ENCODE measurements at regions not wholly inside any gene's neighbourhood (a gene's known extent, or its start where the extent isn't known, plus 50 kb on each side); places are given as distances from the start of the nearest gene placed in this dataset.
A peak's percentile ranks its signal among the peaks of the same experiment; 100 is the strongest.

GRCh38 chr18:56162311-56163265, 475.8 kb downstream of the TXNL1 start:
- H3K56ac ChIP-seq (replicated peaks; ENCODE audit: insufficient read length, low read depth, low read length): no peak overlapping the region
- no peak overlapping the region for H4K8ac ChIP-seq (ENCODE audit: extremely low read depth, insufficient read depth, low read length)
- no peak overlapping the region for H3K4me3 ChIP-seq (ENCODE audit: extremely low read depth in 1 of 4, insufficient read depth in 2 of 4, low read depth in 3 of 4, low read length in 4 of 4)
- H3K4me2 ChIP-seq (ENCODE audit: insufficient read depth in 1 of 2, low read depth in 2 of 2, low read length in 2 of 2): no peak overlapping the region
- H2AFZ ChIP-seq (ENCODE audit: low read length): peak overlapping the region; percentile 23; the same call in 1 of the 2 replicates
- no peak overlapping the region for H2AK5ac ChIP-seq (ENCODE audit: low read depth, low read length)
- H3K36me3 ChIP-seq (ENCODE audit: control insufficient read depth in 2 of 4, insufficient read depth in 4 of 4, low read length in 3 of 4): no peaks in the 10 kb centered on the region
- H4K20me1 ChIP-seq (replicated peaks in 1 of 2; ENCODE audit: control insufficient read depth in 1 of 2, insufficient read depth in 2 of 2, low read length in 2 of 2): no peaks in the 10 kb centered on the region
- no peak overlapping the region for H4K91ac ChIP-seq (replicated peaks; ENCODE audit: insufficient read length, low read length)
- H3K79me1 ChIP-seq (ENCODE audit: low read depth, low read length): no peaks in the 10 kb centered on the region
- 91% methylated on average over 5 of the region's 5 CpGs; no CpG with 5 or more reads in 1 of the 2 experiments for WGBS, 2 experiments (ENCODE audit: extremely low coverage in 1 of 2, insufficient coverage in 1 of 2, insufficient read length in 1 of 2, insufficient replicate concordance in 2 of 2, low coverage in 1 of 2, low lambda C conversion rate in 2 of 2, missing lambda C conversion rate in 1 of 2)
- H3K9me3 ChIP-seq (ENCODE audit: insufficient read depth in 2 of 2, low read depth in 1 of 2, low read length in 1 of 2): no peaks in the 10 kb centered on the region
- no peak overlapping the region for H2BK12ac ChIP-seq (ENCODE audit: low read depth, low read length)
- DNase-seq (ENCODE audit: low read depth in 1 of 2, low spot score in 2 of 2) (no peak), FAIRE-seq (no peak)
- ChIA-PET POLR2A (ENCODE audit: partially characterized antibody) (no interaction called here), CTCF (ENCODE audit: partially characterized antibody) (no interaction called here)
- H3K23me2 ChIP-seq (ENCODE audit: low read depth, low read length): no peaks in the 10 kb centered on the region; the same call in 1 of the 2 replicates
- H3K27me3 ChIP-seq (replicated peaks in 1 of 4; ENCODE audit: control insufficient read depth in 3 of 4, extremely low read depth in 1 of 4, insufficient read depth in 3 of 4, low read length in 3 of 4): no peaks in the 10 kb centered on the region
- H3K27ac ChIP-seq (ENCODE audit: low read depth, low read length): no peak overlapping the region
- H3K9ac ChIP-seq (replicated peaks in 1 of 4; ENCODE audit: extremely low read depth in 1 of 4, low read depth in 3 of 4, low read length in 3 of 4): no peak overlapping the region
- H2BK120ac ChIP-seq (replicated peaks; ENCODE audit: low read depth, low read length): no peak overlapping the region
- H2BK20ac ChIP-seq (ENCODE audit: low read length): no peak overlapping the region
- H2BK15ac ChIP-seq (ENCODE audit: low read length): no peak overlapping the region
- no peak overlapping the region for H3K4ac ChIP-seq (replicated peaks; ENCODE audit: insufficient read length, low read depth, low read length)
- no peak overlapping the region for H3K18ac ChIP-seq (ENCODE audit: extremely low read depth, low read length)
- no peak overlapping the region for H2BK5ac ChIP-seq (ENCODE audit: low read depth, low read length)
- no peak overlapping the region for H3K14ac ChIP-seq (ENCODE audit: insufficient read length)
- no peak overlapping the region for H3K23ac ChIP-seq (ENCODE audit: insufficient read length)
- H4K5ac ChIP-seq (ENCODE audit: insufficient read length, low read depth, low read length): no peak overlapping the region
- no peaks in the 10 kb centered on the region for H3K79me2 ChIP-seq (ENCODE audit: control insufficient read depth in 1 of 2, insufficient read depth in 2 of 2, low read length in 2 of 2)
- H3K4me1 ChIP-seq (replicated peaks in 1 of 4; ENCODE audit: control insufficient read depth in 3 of 4, insufficient read depth in 4 of 4, low read length in 3 of 4): no peaks in the 10 kb centered on the region
- no peak for TF ChIP-seq FOSL1 (IDR thresholded peaks at IDR 0.05; ENCODE audit: insufficient read depth, low read depth, low read length)
- TF ChIP-seq POU5F1 (IDR thresholded peaks at IDR 0.05; ENCODE audit: low read depth, low read length): no peak
- no peak for TF ChIP-seq EZH2 (IDR thresholded peaks at IDR 0.05; ENCODE audit: low read depth, low read length, severe bottlenecking)
- no peak for TF ChIP-seq SIRT6 (IDR thresholded peaks at IDR 0.05; ENCODE audit: low read length)
- TF ChIP-seq SP4 (IDR thresholded peaks at IDR 0.05; ENCODE audit: low read length): no peak

All from H1 (cell line).